K562 (cell line): ENCODE measurements at regions not wholly inside any gene's neighbourhood (a gene's known extent, or its start where the extent isn't known, plus 50 kb on each side); places are given as distances from the start of the nearest gene placed in this dataset.

Source experiments
- ATAC-seq: fragments of 200-7000 bp; cut with Tn5 transposase; 3 replicates; pipeline ENCODE4 v1.9.1; 2020; ENCODE audit warnings: moderate library complexity
- BruUV-seq: library from RNA; stranded (reverse); fragments of 400-500 nt; replicated peaks from 2 replicates; lab custom pipeline; 2021; lab: Mats Ljungman, UMichigan
- CTCF ChIA-PET: fragments of 300-600 bp; formaldehyde crosslinking; extraction: SDS; loops from one replicate; lab custom pipeline; 2021; ENCODE audit warnings: low intra/inter-chr PET ratio; lab: Yijun Ruan, JAX
- POLR2A ChIA-PET: fragments of 300-600, 350-650 bp; sonication (Branson Sonifier 250); formaldehyde crosslinking; extraction: SDS; loops from one replicate; lab custom pipeline; 2021; ENCODE audit warnings: antibody characterized with exemption, inconsistent platforms; lab: Yijun Ruan, JAX
- DNase-seq, 4 experiments: peaks; one replicate each; pipeline versions ENCODE4 v3.0.0 to v3.0.0-alpha.2; 2011 to 2018; ENCODE audit warnings: low spot score in 3 of 4, mixed read lengths in 3 of 4; ENCODE audit errors: extremely low read depth in 1 of 4
- FAIRE-seq: peaks from 2 replicates; lab custom pipeline; 2011; peaks lifted over from hg19 to GRCh38; lab: Jason Lieb, UNC
- H2AFZ ChIP-seq: 2 replicates; pipeline ENCODE4 v1.6.0; 2011; ENCODE audit warnings: low read depth, low read length, control low read depth, inconsistent platforms
- H3K27ac ChIP-seq: fragments of 200-600 bp; 3 replicates; pipeline ENCODE4 v1.8.0; 2011; ENCODE audit warnings: low read depth, mild to moderate bottlenecking, control low read depth, inconsistent platforms, low read length, moderate library complexity, mixed read lengths; ENCODE audit errors: extremely low read depth
- H3K27me3 ChIP-seq, 2 experiments: fragments of 300-600 bp in 1 of 2; 2 replicates in 1 of 2; 3 replicates in 1 of 2; pipeline versions ENCODE4 v1.6.0 to v1.8.0; 2011; ENCODE audit warnings: inconsistent platforms in 2 of 2, low read length in 2 of 2, mild to moderate bottlenecking in 1 of 2, mixed read lengths in 1 of 2, moderate library complexity in 1 of 2; ENCODE audit not compliant: control insufficient read depth in 2 of 2, insufficient read depth in 2 of 2
- H3K36me3 ChIP-seq: fragments of 300-600 bp; 3 replicates; pipeline ENCODE4 v1.8.0; 2011; ENCODE audit warnings: mild to moderate bottlenecking, low read length, inconsistent platforms; ENCODE audit not compliant: control insufficient read depth, insufficient read depth
- H3K4me1 ChIP-seq, 2 experiments: fragments of 200-600 bp in 1 of 2; replicated peaks in 1 of 2; 2 replicates in 1 of 2; 3 replicates in 1 of 2; pipeline versions ENCODE4 v1.5.1 to v1.8.0; 2011; ENCODE audit warnings: inconsistent platforms in 2 of 2, low read length in 2 of 2, mild to moderate bottlenecking in 1 of 2, mixed read lengths in 1 of 2, moderate library complexity in 1 of 2; ENCODE audit not compliant: control insufficient read depth in 2 of 2, insufficient read depth in 2 of 2
- H3K4me2 ChIP-seq: 2 replicates; pipeline ENCODE4 v1.6.1; 2011; ENCODE audit warnings: low read length, control low read depth, inconsistent platforms, mixed read lengths; ENCODE audit not compliant: insufficient read depth
- H3K4me3 ChIP-seq: fragments of 200-600 bp; sonication (generic), shearing (Covaris generic); 2 replicates; pipeline ENCODE4 v1.5.1; 2016; ENCODE audit warnings: control low read depth, inconsistent platforms
- H3K79me2 ChIP-seq: fragments of 200-600 bp; 3 replicates; pipeline ENCODE4 v1.8.0; 2011; ENCODE audit warnings: low read length, inconsistent platforms; ENCODE audit not compliant: control insufficient read depth, insufficient read depth
- H3K9ac ChIP-seq, 2 experiments: 2 replicates each; pipeline versions ENCODE4 v1.6.0 to v1.6.1; 2011; ENCODE audit warnings: low read depth in 2 of 2, low read length in 2 of 2, control low read depth in 1 of 2, inconsistent platforms in 1 of 2, mild to moderate bottlenecking in 1 of 2, mixed read lengths in 1 of 2; ENCODE audit not compliant: insufficient read depth in 1 of 2
- H3K9me1 ChIP-seq: one replicate; pipeline ENCODE4 v1.6.0; 2011; ENCODE audit warnings: inconsistent platforms, mild to moderate bottlenecking, low read length, moderate library complexity; ENCODE audit not compliant: control insufficient read depth, insufficient read depth
- H3K9me3 ChIP-seq: replicated peaks from 2 replicates; pipeline ENCODE4 v1.5.1; 2011; ENCODE audit warnings: low read depth, low read length, inconsistent platforms; ENCODE audit not compliant: control insufficient read depth, insufficient read depth
- H4K20me1 ChIP-seq: replicated peaks from 2 replicates; pipeline ENCODE4 v1.6.1; 2011; ENCODE audit warnings: low read length, inconsistent platforms, mixed read lengths; ENCODE audit not compliant: control insufficient read depth, insufficient read depth
- FOXA3 ChIP-seq, 2 experiments: fragments of 450-650 bp in 1 of 2; sonication (generic) in 1 of 2; formaldehyde crosslinking; IDR thresholded peaks in 1 of 2; conservative IDR thresholded peaks in 1 of 2; 2 replicates each; pipeline versions ENCODE4 v1.4.0 to v1.8.0; 2020 to 2022; ENCODE audit warnings: mild to moderate bottlenecking in 2 of 2, missing genetic modification reagents in 1 of 2
- FOXK1 ChIP-seq: sonication (generic); formaldehyde crosslinking; IDR thresholded peaks from 2 replicates; pipeline ENCODE4 v1.8.0; 2022; ENCODE audit warnings: missing genetic modification reagents, mild to moderate bottlenecking, borderline replicate concordance
- ZC3H4 ChIP-seq: sonication (generic); formaldehyde crosslinking; IDR thresholded peaks from 2 replicates; pipeline ENCODE4 v1.9.0; 2021; ENCODE audit warnings: missing genetic modification reagents, borderline replicate concordance
- ZNF316 ChIP-seq: fragments of 450-650 bp; IDR thresholded peaks from 2 replicates; pipeline ENCODE4 v1.6.1; 2016
- WGBS: fragments of 100-300 bp; shearing (Covaris generic); methylation state at CpG from one replicate; pipeline ENCODE4 v1.1.6; 2016; ENCODE audit warnings: low coverage, mixed read lengths; ENCODE audit not compliant: insufficient coverage; ENCODE audit errors: missing lambda C conversion rate; 5-methylcytosine and 5-hydroxymethylcytosine counted together
- in situ Hi-C: fragments of 300-500 bp; cut with MboI; formaldehyde crosslinking; loops from 4 replicates; pipeline ENCODE4 v1.15.0; 2018; ENCODE audit warnings: inconsistent platforms, mixed read lengths
- intact Hi-C: fragments of 100-400 bp; cut with micrococcal nuclease; formaldehyde crosslinking; loops from 2 replicates; pipeline ENCODE4 v1.14.2; 2022
- TF ChIP-seq, protein P1 (sequence below): conservative IDR thresholded peaks from 2 replicates; pipeline ENCODE4 v1.6.1; 2011; ENCODE audit warnings: low read depth, mild to moderate bottlenecking, low read length; ENCODE audit not compliant: control insufficient read depth

DNA sequence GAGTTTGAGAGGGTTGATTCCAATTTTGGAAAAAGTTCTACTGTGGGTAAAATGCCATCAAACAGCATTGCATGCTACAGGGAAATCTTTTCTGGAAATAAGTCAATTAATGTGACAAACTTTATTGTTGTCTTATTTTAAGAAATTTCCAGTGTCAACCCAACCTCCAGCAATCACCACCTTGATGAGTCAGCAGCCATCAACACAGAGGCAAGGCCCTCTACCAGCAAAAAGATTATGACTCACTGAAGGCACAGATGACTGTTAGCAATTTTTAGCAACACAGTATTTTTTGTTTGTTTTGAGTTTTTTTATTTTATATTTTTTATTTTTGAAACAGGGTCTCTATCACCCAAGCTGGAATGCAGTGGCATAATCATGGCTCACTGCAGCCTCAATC lies 165.4 kb upstream of the C1QTNF7 start:
- Histone ChIP-seq H3K79me2 (no peaks in the 10 kb centered on the region), H3K4me3 (no peak overlapping the region), H3K27me3 (no peaks in the 10 kb centered on the region), H3K36me3 (no peaks in the 10 kb centered on the region), H3K9me1 (no peaks in the 10 kb centered on the region), H3K9me3 (no peaks in the 10 kb centered on the region), H3K4me2 (no peak overlapping the region), H4K20me1 (no peaks in the 10 kb centered on the region), H3K27ac (no peak overlapping the region), H2AFZ (no peak overlapping the region), H3K9ac (no peak overlapping the region), H3K4me1 (no peaks in the 10 kb centered on the region)
- in situ Hi-C loops: no loop called here
- intact Hi-C loops: no loop called here
- ChIA-PET CTCF (no interaction called here), POLR2A (no interaction called here)
- FAIRE-seq: no peak
- BruUV-seq: no TSS peak
- ATAC-seq: no peak
- DNase-seq: no peak
- no peak for TF ChIP-seq FOXA3 (CRISPR knock-in tag; conservative IDR thresholded peaks at IDR 0.05 in 1 of 2, IDR thresholded peaks at IDR 0.05 in 1 of 2)
- TF ChIP-seq ZNF316: 0 out of 2 replicates have a peak, but pooled peaks have one; percentile 6

DNA sequence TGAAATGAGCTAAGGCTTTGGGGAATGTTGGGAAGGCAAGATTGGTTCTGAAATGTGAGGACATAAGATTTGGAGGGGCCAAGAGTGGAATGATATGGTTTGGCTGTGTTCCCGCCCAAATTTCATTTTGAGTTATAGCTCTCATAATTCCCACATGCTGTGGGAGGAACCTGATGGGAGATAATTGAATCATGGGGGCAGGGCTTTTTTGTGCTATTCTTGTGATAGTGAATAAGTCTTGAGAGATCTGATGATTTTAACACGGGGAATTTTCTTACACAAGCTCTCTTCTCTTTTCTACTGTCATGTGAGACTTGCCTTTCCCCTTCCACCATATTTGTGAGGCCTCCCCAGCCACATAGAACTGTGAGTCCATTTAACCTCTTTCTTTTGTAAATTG lies 157.6 kb upstream of the C1QTNF7 start:
- POLR2A ChIA-PET: no interaction called here
- ATAC-seq (no peak), DNase-seq (no peak)
- H2AFZ ChIP-seq: no peak overlapping the region
- in situ Hi-C loops: no loop called here
- H3K79me2 ChIP-seq: no peaks in the 10 kb centered on the region
- no peaks in the 10 kb centered on the region for H3K9me1 ChIP-seq
- no peaks in the 10 kb centered on the region for H3K27me3 ChIP-seq
- intact Hi-C loops: no loop called here
- no peak for TF ChIP-seq ZC3H4 (CRISPR knock-in tag)
- TF ChIP-seq, protein P1, sequence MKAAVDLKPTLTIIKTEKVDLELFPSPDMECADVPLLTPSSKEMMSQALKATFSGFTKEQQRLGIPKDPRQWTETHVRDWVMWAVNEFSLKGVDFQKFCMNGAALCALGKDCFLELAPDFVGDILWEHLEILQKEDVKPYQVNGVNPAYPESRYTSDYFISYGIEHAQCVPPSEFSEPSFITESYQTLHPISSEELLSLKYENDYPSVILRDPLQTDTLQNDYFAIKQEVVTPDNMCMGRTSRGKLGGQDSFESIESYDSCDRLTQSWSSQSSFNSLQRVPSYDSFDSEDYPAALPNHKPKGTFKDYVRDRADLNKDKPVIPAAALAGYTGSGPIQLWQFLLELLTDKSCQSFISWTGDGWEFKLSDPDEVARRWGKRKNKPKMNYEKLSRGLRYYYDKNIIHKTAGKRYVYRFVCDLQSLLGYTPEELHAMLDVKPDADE: no peak
- TF ChIP-seq FOXK1 (CRISPR knock-in tag): no peak
- TF ChIP-seq, all 486 proteins: peak for 0
- BruUV-seq: no TSS peak
- Histone ChIP-seq H3K4me3 (no peak overlapping the region), H3K4me2 (no peak overlapping the region), H4K20me1 (no peaks in the 10 kb centered on the region), H3K27ac (no peak overlapping the region), H3K9ac (no peak overlapping the region), H3K9me3 (no peaks in the 10 kb centered on the region), H3K36me3 (no peaks in the 10 kb centered on the region), H3K4me1 (no peaks in the 10 kb centered on the region)
- WGBS: 3% methylated on average over 2 of the region's 2 CpGs
- CTCF ChIA-PET: no interaction called here
- FAIRE-seq: no peak
